ENCODE measurements at regions not wholly inside any gene's neighbourhood (a gene's known extent, or its start where the extent isn't known, plus 50 kb on each side); places are given as distances from the start of the nearest gene placed in this dataset.

GRCh38 chr13:38042771-38043170, 173.2 kb upstream of the TRPC4 start:
- no peak for TF ChIP-seq POLR2A (IDR thresholded peaks at IDR 0.05)
- TF ChIP-seq, protein P1, sequence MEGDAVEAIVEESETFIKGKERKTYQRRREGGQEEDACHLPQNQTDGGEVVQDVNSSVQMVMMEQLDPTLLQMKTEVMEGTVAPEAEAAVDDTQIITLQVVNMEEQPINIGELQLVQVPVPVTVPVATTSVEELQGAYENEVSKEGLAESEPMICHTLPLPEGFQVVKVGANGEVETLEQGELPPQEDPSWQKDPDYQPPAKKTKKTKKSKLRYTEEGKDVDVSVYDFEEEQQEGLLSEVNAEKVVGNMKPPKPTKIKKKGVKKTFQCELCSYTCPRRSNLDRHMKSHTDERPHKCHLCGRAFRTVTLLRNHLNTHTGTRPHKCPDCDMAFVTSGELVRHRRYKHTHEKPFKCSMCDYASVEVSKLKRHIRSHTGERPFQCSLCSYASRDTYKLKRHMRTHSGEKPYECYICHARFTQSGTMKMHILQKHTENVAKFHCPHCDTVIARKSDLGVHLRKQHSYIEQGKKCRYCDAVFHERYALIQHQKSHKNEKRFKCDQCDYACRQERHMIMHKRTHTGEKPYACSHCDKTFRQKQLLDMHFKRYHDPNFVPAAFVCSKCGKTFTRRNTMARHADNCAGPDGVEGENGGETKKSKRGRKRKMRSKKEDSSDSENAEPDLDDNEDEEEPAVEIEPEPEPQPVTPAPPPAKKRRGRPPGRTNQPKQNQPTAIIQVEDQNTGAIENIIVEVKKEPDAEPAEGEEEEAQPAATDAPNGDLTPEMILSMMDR (IDR thresholded peaks at IDR 0.05) = no peak
